Stomach (tissue), 8 donors: ENCODE measurements at regions not wholly inside any gene's neighbourhood (a gene's known extent, or its start where the extent isn't known, plus 50 kb on each side); places are given as distances from the start of the nearest gene placed in this dataset.

ENCODE experiments used
- DNase-seq, 2 donors: peaks; one replicate each; pipeline versions ENCODE4 v3.0.0 to v3.0.0-alpha.2; 2013 to 2019
- H3K27ac ChIP-seq, 5 donors: fragments of 200-600 bp in 4 of 5; sonication (generic) in 4 of 5; one replicate each; pipeline ENCODE4 v1.5.1; 2013 to 2019; ENCODE audit warnings: mild to moderate bottlenecking in 1 of 5, moderate library complexity in 1 of 5
- H3K27me3 ChIP-seq, 3 donors: fragments of 200-600 bp; sonication (generic); one replicate each; pipeline ENCODE4 v1.5.1; 2017 to 2019; ENCODE audit warnings: mixed run types in 1 of 3
- H3K36me3 ChIP-seq, 4 donors: fragments of 200-600 bp; sonication (generic); 1 replicate in 3 of 4; 2 replicates in 1 of 4; pipeline ENCODE4 v1.5.1; 2016 to 2019
- H3K4me1 ChIP-seq, 4 donors: fragments of 200-600 bp; sonication (generic); one replicate each; pipeline ENCODE4 v1.5.1; 2016 to 2019
- H3K4me3 ChIP-seq, 4 donors: fragments of 200-600 bp; sonication (generic) in 3 of 4; one replicate each; pipeline ENCODE4 v1.5.1; 2016 to 2019; ENCODE audit warnings: mild to moderate bottlenecking in 1 of 4
- H3K9me3 ChIP-seq, 4 donors: fragments of 200-600 bp; sonication (generic); one replicate each; pipeline ENCODE4 v1.5.1; 2016 to 2019
- CTCF ChIP-seq, 7 experiments: fragments of 450-650 bp in 4 of 7; fragments of 200-600 bp in 3 of 7; sonication (generic) in 3 of 7; IDR thresholded peaks; one replicate each; pipeline ENCODE4 v1.5.1; 2016 to 2019; ENCODE audit warnings: antibody characterized with exemption in 7 of 7, control low read depth in 2 of 7, mild to moderate bottlenecking in 1 of 7
- EP300 ChIP-seq: sonication (generic); formaldehyde crosslinking; IDR thresholded peaks from one replicate; pipeline ENCODE4 v1.6.1; 2017; ENCODE audit warnings: antibody characterized with exemption
- POLR2A ChIP-seq, 4 donors: fragments of 450-650 bp; IDR thresholded peaks; one replicate each; pipeline ENCODE4 v1.6.1; 2016; ENCODE audit warnings: antibody characterized with exemption in 4 of 4, control low read depth in 2 of 4, mild to moderate bottlenecking in 1 of 4, moderate library complexity in 1 of 4
- POLR2AphosphoS5 ChIP-seq, 3 donors: sonication (generic); formaldehyde crosslinking; IDR thresholded peaks; one replicate each; pipeline ENCODE4 v1.6.1; 2016; ENCODE audit warnings: antibody characterized with exemption in 3 of 3
- WGBS, 5 donors: extraction: QIAGEN DNeasy Blood & Tissue Kit in 3 of 5; methylation state at CpG; one replicate each; pipeline versions ENCODE4 v1.1.5 to v1.1.7; 2013 to 2018; 5-methylcytosine and 5-hydroxymethylcytosine counted together
- intact Hi-C: fragments of 100-400 bp; cut with DNase I; formaldehyde crosslinking; loops from one replicate; pipeline ENCODE4 v1.15.1; 2023; ENCODE audit warnings: low total_unique reads
- donor health status: healthy with polysubstance abuse.
- donor health status: Bipolar disorder and iron deficiency.
- donor health status: healthy.

- no peak overlapping the region for H3K4me3 ChIP-seq
- intact Hi-C loops, result no loop called here
- 64 to 86% (median 83%) methylated on average over 3 of the region's 3 CpGs for WGBS, 5 donors
- DNase-seq, result no peak
- H3K9me3 ChIP-seq, result no peaks in the 10 kb centered on the region
- H3K27me3 ChIP-seq, result peaks cover 0 to 3% (median 0%) of the 10 kb centered on the region in 3 donors
- no peaks in the 10 kb centered on the region for H3K36me3 ChIP-seq
- H3K4me1 ChIP-seq, result no peaks in the 10 kb centered on the region
- H3K27ac ChIP-seq, result no peak overlapping the region
- no peak for TF ChIP-seq POLR2A (IDR thresholded peaks at IDR 0.05)
- no peak for TF ChIP-seq CTCF (IDR thresholded peaks at IDR 0.05)
- TF ChIP-seq POLR2AphosphoS5 (IDR thresholded peaks at IDR 0.05), result no peak
- no peak for TF ChIP-seq EP300
Measured at GRCh38 chr19:28501976-28502375, 711.0 kb downstream of the UQCRFS1 start.

- no peaks in the 10 kb centered on the region for H3K4me1 ChIP-seq
- H3K9me3 ChIP-seq, result no peaks in the 10 kb centered on the region
- TF ChIP-seq POLR2A (IDR thresholded peaks at IDR 0.05) (no peak), POLR2AphosphoS5 (IDR thresholded peaks at IDR 0.05) (no peak), EP300 (no peak), CTCF (IDR thresholded peaks at IDR 0.05) (no peak)
- H3K27ac ChIP-seq, result no peak overlapping the region
- DNase-seq, result no peak
- intact Hi-C loops, result no loop called here
- H3K36me3 ChIP-seq, result no peaks in the 10 kb centered on the region
- peaks cover 0 to 3% (median 0%) of the 10 kb centered on the region in 3 donors for H3K27me3 ChIP-seq
- H3K4me3 ChIP-seq, result no peak overlapping the region
- WGBS, 5 donors, result 83 to 90% (median 85%) methylated on average over 9 of the region's 9 CpGs
Measured at GRCh38 chr19:28500982-28501630, 711.8 kb downstream of the UQCRFS1 start.

- H3K4me3 ChIP-seq, result no peak overlapping the region
- intact Hi-C loops, result no loop called here
- no peak for TF ChIP-seq CTCF (IDR thresholded peaks at IDR 0.05)
- TF ChIP-seq POLR2A (IDR thresholded peaks at IDR 0.05), result no peak
- TF ChIP-seq EP300, result no peak
- TF ChIP-seq POLR2AphosphoS5 (IDR thresholded peaks at IDR 0.05), result no peak
- no peaks in the 10 kb centered on the region for H3K36me3 ChIP-seq
- DNase-seq, result no peak
- no peak overlapping the region for H3K27ac ChIP-seq
- no peaks in the 10 kb centered on the region for H3K4me1 ChIP-seq
- 66 to 74% (median 73%) methylated on average over 3 of the region's 3 CpGs for WGBS, 5 donors
- H3K27me3 ChIP-seq, result peaks cover 0 to 3% (median 0%) of the 10 kb centered on the region in 3 donors
- no peaks in the 10 kb centered on the region for H3K9me3 ChIP-seq
Measured at GRCh38 chr19:28500296-28500695, 712.7 kb downstream of the UQCRFS1 start.

DNA sequence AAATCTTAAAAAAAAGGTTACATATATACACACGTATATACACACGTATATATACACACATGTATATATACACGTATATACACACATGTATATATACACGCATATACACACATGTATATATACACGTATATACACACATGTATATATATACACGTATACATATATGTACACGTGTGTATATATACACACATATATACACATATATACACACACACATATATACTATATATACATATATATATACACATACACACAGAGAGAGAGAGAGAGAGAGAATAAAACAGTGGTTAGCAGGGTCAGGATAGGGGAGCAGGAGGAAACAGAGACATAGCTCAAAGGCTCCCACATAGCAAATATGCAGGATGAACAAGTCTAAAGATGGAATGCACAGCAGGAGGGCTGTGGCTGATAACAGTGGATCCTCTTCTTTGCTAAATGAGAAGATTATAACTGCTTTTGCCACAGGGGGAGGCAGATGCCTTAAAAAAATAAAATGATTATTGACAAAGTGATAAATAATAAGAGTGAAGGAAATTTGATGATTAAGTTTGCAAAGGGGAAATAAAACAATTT is 714.5 kb downstream of the UQCRFS1 start:
- WGBS, 5 donors, result 65 to 80% (median 72%) methylated on average over 7 of the region's 7 CpGs
- intact Hi-C loops, result no loop called here
- Histone ChIP-seq H3K27ac (no peak overlapping the region), H3K27me3 (peaks cover 0 to 3% (median 0%) of the 10 kb centered on the region in 3 donors), H3K4me3 (no peak overlapping the region), H3K9me3 (no peaks in the 10 kb centered on the region), H3K36me3 (no peaks in the 10 kb centered on the region), H3K4me1 (peaks cover 0 to 5% (median 0%) of the 10 kb centered on the region in 4 donors)
- no peak for DNase-seq
- no peak for TF ChIP-seq CTCF (IDR thresholded peaks at IDR 0.05)
- TF ChIP-seq EP300, result no peak
- TF ChIP-seq POLR2AphosphoS5 (IDR thresholded peaks at IDR 0.05), result no peak
